ENCODE measurements at regions not wholly inside any gene's neighbourhood (a gene's known extent, or its start where the extent isn't known, plus 50 kb on each side); places are given as distances from the start of the nearest gene placed in this dataset.

DNA sequence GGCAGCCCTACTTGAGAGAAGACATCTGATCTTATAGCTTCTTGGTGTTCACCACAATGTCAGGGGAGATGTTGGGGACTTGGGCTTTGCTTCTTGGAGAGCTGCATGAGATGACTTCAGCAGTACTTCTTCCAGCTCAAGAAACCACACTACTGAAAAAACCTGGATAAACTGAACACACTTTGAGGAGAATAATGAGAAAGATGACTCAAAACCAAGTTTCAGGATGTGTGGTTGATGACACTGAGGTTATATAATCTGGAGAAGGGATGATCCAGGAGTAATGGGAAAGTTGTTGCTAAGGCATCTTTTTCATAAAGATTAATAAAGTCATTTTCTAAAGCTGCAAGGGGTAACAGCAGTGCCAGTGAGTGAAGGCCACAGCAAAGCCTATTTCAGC, 58.4 kb upstream of the PNPLA4 start:
- Histone ChIP-seq H3K27ac (no peak overlapping the region), H3K4me3 (no peak overlapping the region)
- DNase-seq (ENCODE audit: low spot score), result no peak
- no peak for TF ChIP-seq CTCF (IDR thresholded peaks at IDR 0.05)

DNA sequence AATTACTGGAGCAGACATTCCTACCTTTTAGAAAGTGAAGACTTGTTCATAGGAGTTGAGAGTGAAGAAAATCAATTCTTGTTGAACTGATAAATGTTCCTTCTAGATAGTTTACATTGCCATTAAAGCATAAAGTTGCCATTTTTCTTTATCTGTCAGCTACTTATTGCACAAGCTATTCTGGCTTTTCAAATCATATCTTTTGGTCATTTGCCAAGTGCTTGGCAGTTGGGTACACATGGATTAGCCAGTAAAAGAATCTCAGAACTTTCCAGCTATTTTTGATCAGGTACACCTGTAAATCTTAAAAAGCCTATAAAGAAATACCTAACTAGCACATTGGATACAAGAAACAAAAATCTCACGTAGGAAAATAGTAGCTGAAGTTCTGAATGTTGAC, 56.4 kb upstream of the PNPLA4 start:
- no peak for DNase-seq (ENCODE audit: low spot score)
- Histone ChIP-seq H3K27ac (no peak overlapping the region), H3K4me3 (no peak overlapping the region)
- no peak for TF ChIP-seq CTCF (IDR thresholded peaks at IDR 0.05)
